ENCODE measurements at regions not wholly inside any gene's neighbourhood (a gene's known extent, or its start where the extent isn't known, plus 50 kb on each side); places are given as distances from the start of the nearest gene placed in this dataset.
"Not testable (repeated sequence)": the region's sequence is repeated elsewhere in the genome, so short reads cannot be mapped to it uniquely, and the experiment has no call there.

DNA sequence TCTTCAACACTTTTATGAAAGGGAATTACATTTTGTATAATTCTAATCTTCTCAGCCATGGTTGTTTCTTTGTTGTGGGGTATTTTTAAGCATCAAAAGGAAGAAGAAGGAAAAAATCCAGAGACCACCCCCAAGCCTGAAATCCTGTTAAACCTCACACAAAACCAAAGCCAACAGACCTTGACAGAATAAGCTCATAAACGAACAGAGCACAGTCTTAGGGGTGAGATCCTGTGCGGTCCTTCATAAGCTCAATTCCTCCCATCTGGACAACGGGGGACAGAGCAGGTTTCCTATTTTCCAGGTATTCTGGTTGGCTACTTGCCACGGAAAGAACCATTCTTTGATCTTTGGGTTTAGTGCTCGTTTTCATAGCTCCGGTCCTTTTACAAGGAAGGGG, 151.3 kb upstream of the SULF2 start:
- no peaks in the 10 kb centered on the region for H3K4me1 ChIP-seq (ENCODE audit: control insufficient read depth, insufficient read depth, low read length)
- H3K27ac ChIP-seq (ENCODE audit: low read depth, low read length): no peak overlapping the region
- no peaks in the 10 kb centered on the region for H3K36me3 ChIP-seq (ENCODE audit: control insufficient read depth, insufficient read depth, low read length)

GRCh38 chr20:47934761-47935160, 149.5 kb upstream of the SULF2 start:
- H3K36me3 ChIP-seq (ENCODE audit: control insufficient read depth, insufficient read depth, low read length): no peaks in the 10 kb centered on the region
- no peak overlapping the region for H3K27ac ChIP-seq (ENCODE audit: low read depth, low read length)
- no peaks in the 10 kb centered on the region for H3K27me3 ChIP-seq (ENCODE audit: control insufficient read depth, insufficient read depth, low read length)
- no peak overlapping the region for H3K9ac ChIP-seq (ENCODE audit: low read length)
- no peak overlapping the region for H3K4me3 ChIP-seq (ENCODE audit: low read length)
- H3K4me1 ChIP-seq (ENCODE audit: control insufficient read depth, insufficient read depth, low read length): no peaks in the 10 kb centered on the region

More for the DNA sequence above, 151.3 kb upstream of the SULF2 start:
- no peaks in the 10 kb centered on the region for H3K27me3 ChIP-seq (ENCODE audit: control insufficient read depth, insufficient read depth, low read length)
- no peak overlapping the region for H3K9ac ChIP-seq (ENCODE audit: low read length)
- no peak overlapping the region for H3K4me3 ChIP-seq (ENCODE audit: low read length)

DNA sequence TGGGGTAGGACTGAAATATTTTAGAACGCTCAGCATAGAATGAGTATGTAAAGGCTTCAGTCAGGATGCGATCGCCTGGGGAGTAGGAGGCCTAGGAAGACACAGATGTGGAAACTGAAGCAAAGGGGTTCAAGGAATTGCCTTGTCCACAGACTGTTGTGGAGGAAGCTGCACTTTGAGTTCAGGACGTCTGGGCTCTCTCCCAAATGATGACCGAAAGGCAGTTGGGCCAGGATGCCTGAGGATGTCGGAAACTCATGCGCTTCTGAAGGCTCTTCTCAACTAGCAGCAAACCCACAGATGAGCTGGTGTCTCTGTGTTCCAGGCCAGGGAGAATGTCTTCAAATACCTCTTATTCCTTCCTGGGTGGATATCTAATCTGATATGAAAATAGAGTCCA, 146.2 kb upstream of the SULF2 start:
- Histone ChIP-seq H3K27me3 (ENCODE audit: control insufficient read depth, insufficient read depth, low read length) (no peaks in the 10 kb centered on the region), H3K27ac (ENCODE audit: low read depth, low read length) (no peak overlapping the region), H3K4me1 (ENCODE audit: control insufficient read depth, insufficient read depth, low read length) (no peaks in the 10 kb centered on the region), H3K36me3 (ENCODE audit: control insufficient read depth, insufficient read depth, low read length) (no peaks in the 10 kb centered on the region), H3K4me3 (ENCODE audit: low read length) (no peak overlapping the region), H3K9ac (ENCODE audit: low read length) (no peak overlapping the region)

DNA sequence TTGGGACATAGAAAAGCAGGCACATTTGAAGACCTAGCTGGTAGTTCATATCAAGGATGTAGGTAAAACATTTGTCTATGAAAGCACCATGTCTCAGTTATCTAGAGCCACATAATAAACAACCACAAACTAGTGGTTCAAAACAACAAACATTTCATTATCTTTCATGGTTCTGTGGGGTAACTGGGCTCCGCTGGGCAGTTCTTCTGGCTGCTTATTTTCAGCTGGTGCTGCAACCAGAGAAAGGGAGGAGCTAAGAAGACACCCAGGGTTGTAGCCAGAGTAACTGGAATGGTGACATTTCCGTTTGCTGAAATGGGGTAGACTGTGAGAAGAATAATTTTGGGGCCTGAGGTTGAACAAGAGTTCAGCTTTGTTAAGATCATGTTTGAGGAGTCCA, 145.7 kb upstream of the SULF2 start:
- Histone ChIP-seq H3K9ac (ENCODE audit: low read length) (no peak overlapping the region), H3K36me3 (ENCODE audit: control insufficient read depth, insufficient read depth, low read length) (no peaks in the 10 kb centered on the region)

GRCh38 chr20:47929368-47930115, 144.3 kb upstream of the SULF2 start:
- Histone ChIP-seq H3K27ac (ENCODE audit: low read depth, low read length) (no peak overlapping the region), H3K36me3 (ENCODE audit: control insufficient read depth, insufficient read depth, low read length) (no peaks in the 10 kb centered on the region), H3K4me1 (ENCODE audit: control insufficient read depth, insufficient read depth, low read length) (no peaks in the 10 kb centered on the region), H3K4me3 (ENCODE audit: low read length) (no peak overlapping the region), H3K27me3 (ENCODE audit: control insufficient read depth, insufficient read depth, low read length) (no peaks in the 10 kb centered on the region), H3K9ac (ENCODE audit: low read length) (no peak overlapping the region)

More for the DNA sequence above, 145.7 kb upstream of the SULF2 start:
- Histone ChIP-seq H3K4me3 (ENCODE audit: low read length) (no peak overlapping the region), H3K4me1 (ENCODE audit: control insufficient read depth, insufficient read depth, low read length) (no peaks in the 10 kb centered on the region), H3K27ac (ENCODE audit: low read depth, low read length) (no peak overlapping the region), H3K27me3 (ENCODE audit: control insufficient read depth, insufficient read depth, low read length) (no peaks in the 10 kb centered on the region)

GRCh38 chr20:47927944-47928343, 142.7 kb upstream of the SULF2 start:
- Histone ChIP-seq H3K27ac (ENCODE audit: low read depth, low read length) (no peak overlapping the region), H3K4me3 (ENCODE audit: low read length) (no peak overlapping the region)

DNA sequence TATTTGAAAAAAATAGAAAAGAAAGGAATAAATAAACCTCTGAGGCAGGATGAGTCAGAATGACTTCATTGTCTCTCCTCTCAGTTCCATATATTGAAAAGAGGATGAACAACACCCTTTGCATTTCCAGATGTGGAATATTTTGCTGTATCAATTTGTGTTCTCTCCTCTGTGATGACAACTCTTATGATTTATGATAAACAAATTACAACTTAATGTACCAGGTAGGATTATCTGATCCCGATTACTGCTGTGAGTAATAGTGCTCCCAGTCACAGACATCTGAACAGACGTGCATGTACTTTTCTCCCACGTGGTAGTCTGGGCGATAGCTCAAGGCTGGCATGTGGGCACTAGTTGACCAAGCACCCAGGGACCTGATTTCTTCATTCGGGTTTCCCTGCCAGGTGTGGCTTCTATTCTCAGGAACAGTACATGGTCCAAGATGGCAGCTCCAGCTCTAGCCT, 142.1 kb upstream of the SULF2 start:
- Histone ChIP-seq H3K36me3 (ENCODE audit: control insufficient read depth, insufficient read depth, low read length) (no peaks in the 10 kb centered on the region), H3K27me3 (ENCODE audit: control insufficient read depth, insufficient read depth, low read length) (no peaks in the 10 kb centered on the region), H3K27ac (ENCODE audit: low read depth, low read length) (no peak overlapping the region), H3K4me1 (ENCODE audit: control insufficient read depth, insufficient read depth, low read length) (no peaks in the 10 kb centered on the region), H3K4me3 (ENCODE audit: low read length) (no peak overlapping the region), H3K9ac (ENCODE audit: low read length) (no peak overlapping the region)

More at GRCh38 chr20:47927944-47928343, 142.7 kb upstream of the SULF2 start:
- Histone ChIP-seq H3K27me3 (ENCODE audit: control insufficient read depth, insufficient read depth, low read length) (no peaks in the 10 kb centered on the region), H3K9ac (ENCODE audit: low read length) (no peak overlapping the region), H3K4me1 (ENCODE audit: control insufficient read depth, insufficient read depth, low read length) (no peaks in the 10 kb centered on the region), H3K36me3 (ENCODE audit: control insufficient read depth, insufficient read depth, low read length) (no peaks in the 10 kb centered on the region)

- H3K9ac ChIP-seq (ENCODE audit: low read length): no peak overlapping the region
- H3K27me3 ChIP-seq (ENCODE audit: control insufficient read depth, insufficient read depth, low read length): no peaks in the 10 kb centered on the region
- no peaks in the 10 kb centered on the region for H3K36me3 ChIP-seq (ENCODE audit: control insufficient read depth, insufficient read depth, low read length)
- no peak overlapping the region for H3K4me3 ChIP-seq (ENCODE audit: low read length)
- no peak overlapping the region for H3K27ac ChIP-seq (ENCODE audit: low read depth, low read length)
- no peaks in the 10 kb centered on the region for H3K4me1 ChIP-seq (ENCODE audit: control insufficient read depth, insufficient read depth, low read length)
Observed at GRCh38 chr20:47926731-47927130, 141.4 kb upstream of the SULF2 start.

- Histone ChIP-seq H3K4me3 (ENCODE audit: low read length) (no peak overlapping the region), H3K27ac (ENCODE audit: low read depth, low read length) (no peak overlapping the region), H3K36me3 (ENCODE audit: control insufficient read depth, insufficient read depth, low read length) (no peaks in the 10 kb centered on the region), H3K9ac (ENCODE audit: low read length) (no peak overlapping the region), H3K27me3 (ENCODE audit: control insufficient read depth, insufficient read depth, low read length) (no peaks in the 10 kb centered on the region), H3K4me1 (ENCODE audit: control insufficient read depth, insufficient read depth, low read length) (no peaks in the 10 kb centered on the region)
Observed at GRCh38 chr20:47925593-47925992, 140.3 kb upstream of the SULF2 start.

DNA sequence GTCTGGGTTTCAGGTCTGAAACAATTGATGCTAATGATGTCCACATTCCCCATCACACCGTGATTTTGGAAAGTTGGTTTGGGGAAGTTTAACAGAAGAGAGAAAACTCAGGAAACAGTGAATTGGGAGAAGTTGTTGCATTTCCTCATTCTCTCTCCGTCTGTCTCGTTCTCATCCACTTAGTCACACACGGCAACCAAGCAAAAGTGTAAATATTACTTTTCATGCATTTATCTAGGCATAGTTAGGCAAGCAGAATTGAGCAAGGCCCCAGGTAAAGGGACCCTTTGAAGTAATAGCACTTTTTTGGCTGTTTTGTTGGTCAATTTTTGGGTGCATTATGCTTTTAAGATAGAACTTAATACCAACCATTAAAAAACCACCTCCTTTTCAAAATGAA, 137.0 kb upstream of the SULF2 start:
- H3K9ac ChIP-seq (ENCODE audit: low read length): no peak overlapping the region
- no peaks in the 10 kb centered on the region for H3K4me1 ChIP-seq (ENCODE audit: control insufficient read depth, insufficient read depth, low read length)
- H3K4me3 ChIP-seq (ENCODE audit: low read length): no peak overlapping the region
- H3K27ac ChIP-seq (ENCODE audit: low read depth, low read length): no peak overlapping the region
- H3K27me3 ChIP-seq (ENCODE audit: control insufficient read depth, insufficient read depth, low read length): no peaks in the 10 kb centered on the region
- no peaks in the 10 kb centered on the region for H3K36me3 ChIP-seq (ENCODE audit: control insufficient read depth, insufficient read depth, low read length)

DNA sequence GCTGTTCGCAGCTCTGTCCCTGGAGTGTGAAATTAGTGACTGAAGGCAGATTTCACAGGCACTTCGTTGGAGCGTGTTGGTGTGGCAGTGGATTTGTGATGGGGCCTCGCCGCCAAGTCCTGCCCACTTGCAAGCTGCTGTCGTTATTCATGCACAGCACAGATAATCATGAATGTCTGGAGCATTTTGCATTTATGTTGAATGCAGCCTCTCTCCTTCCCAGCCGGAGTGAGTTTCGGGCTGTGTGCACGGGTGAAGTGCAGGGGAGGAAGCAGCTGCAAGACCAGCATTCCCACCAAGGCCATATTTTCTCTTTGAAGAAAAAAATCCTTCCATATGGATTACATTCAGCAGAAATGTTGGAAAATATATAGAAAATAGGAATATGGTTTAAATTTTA, 136.5 kb upstream of the SULF2 start:
- not testable (repeated sequence) for H3K27me3 ChIP-seq (ENCODE audit: control insufficient read depth, insufficient read depth, low read length); H3K36me3 ChIP-seq (ENCODE audit: control insufficient read depth, insufficient read depth, low read length); H3K27ac ChIP-seq (ENCODE audit: low read depth, low read length); H3K4me3 ChIP-seq (ENCODE audit: low read length); H3K9ac ChIP-seq (ENCODE audit: low read length); H3K4me1 ChIP-seq (ENCODE audit: control insufficient read depth, insufficient read depth, low read length)

DNA sequence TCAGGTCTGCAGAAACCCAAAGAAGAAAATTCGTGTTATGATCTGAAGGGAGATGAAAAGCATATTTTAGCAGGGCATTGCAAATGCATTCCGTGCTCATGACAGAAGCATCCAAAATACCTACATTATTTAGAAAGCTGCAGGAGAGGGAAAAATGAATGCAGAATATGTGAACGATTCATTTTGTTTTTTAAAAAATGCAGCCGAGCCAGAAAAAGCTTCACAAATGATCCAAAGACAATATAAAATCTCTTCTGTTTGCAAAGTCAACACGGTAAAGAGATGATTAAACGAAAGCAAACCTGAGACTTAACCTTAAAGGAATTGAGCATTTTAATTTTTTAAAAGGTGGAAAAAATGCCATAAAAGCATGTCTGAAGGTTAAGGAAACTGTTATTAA, 136.1 kb upstream of the SULF2 start:
- no peak overlapping the region for H3K4me3 ChIP-seq (ENCODE audit: low read length)
- no peaks in the 10 kb centered on the region for H3K36me3 ChIP-seq (ENCODE audit: control insufficient read depth, insufficient read depth, low read length)
- no peak overlapping the region for H3K9ac ChIP-seq (ENCODE audit: low read length)
- no peaks in the 10 kb centered on the region for H3K27me3 ChIP-seq (ENCODE audit: control insufficient read depth, insufficient read depth, low read length)
- no peak overlapping the region for H3K27ac ChIP-seq (ENCODE audit: low read depth, low read length)
- H3K4me1 ChIP-seq (ENCODE audit: control insufficient read depth, insufficient read depth, low read length): no peaks in the 10 kb centered on the region

GRCh38 chr20:47917549-47918070, 132.3 kb upstream of the SULF2 start:
- no peak overlapping the region for H3K9ac ChIP-seq (ENCODE audit: low read length)
- no peaks in the 10 kb centered on the region for H3K27me3 ChIP-seq (ENCODE audit: control insufficient read depth, insufficient read depth, low read length)
- H3K4me1 ChIP-seq (ENCODE audit: control insufficient read depth, insufficient read depth, low read length): no peaks in the 10 kb centered on the region
- H3K27ac ChIP-seq (ENCODE audit: low read depth, low read length): no peak overlapping the region
- H3K36me3 ChIP-seq (ENCODE audit: control insufficient read depth, insufficient read depth, low read length): no peaks in the 10 kb centered on the region
- H3K4me3 ChIP-seq (ENCODE audit: low read length): no peak overlapping the region
